DOHH2 (cell line): ENCODE measurements at regions not wholly inside any gene's neighbourhood (a gene's known extent, or its start where the extent isn't known, plus 50 kb on each side); places are given as distances from the start of the nearest gene placed in this dataset.

ENCODE experiments used
- H3F3A ChIP-seq: fragments of 200-600 bp; sonication (generic), shearing (Covaris generic); 2 replicates; pipeline ENCODE4 v1.6.0; 2016; ENCODE audit warnings: antibody characterized with exemption, mild to moderate bottlenecking; ENCODE audit not compliant: control insufficient read depth, insufficient read depth
- H3K27ac ChIP-seq: fragments of 200-600 bp; sonication (generic); 2 replicates; pipeline ENCODE4 v1.5.1; 2014; ENCODE audit warnings: low read depth, mild to moderate bottlenecking, low read length, moderate library complexity
- H3K27me3 ChIP-seq: fragments of 200-600 bp; sonication (generic); 2 replicates; pipeline ENCODE4 v1.6.1; 2014; ENCODE audit warnings: mild to moderate bottlenecking, low read length, mixed read lengths; ENCODE audit not compliant: control insufficient read depth
- H3K36me3 ChIP-seq: fragments of 200-600 bp; sonication (generic); 2 replicates; pipeline ENCODE4 v1.6.1; 2014; ENCODE audit warnings: mild to moderate bottlenecking, low read length, moderate library complexity, mixed read lengths; ENCODE audit not compliant: control insufficient read depth
- H3K4me1 ChIP-seq: fragments of 200-600 bp; sonication (generic); 2 replicates; pipeline ENCODE4 v1.6.1; 2014; ENCODE audit warnings: mild to moderate bottlenecking, low read length, mixed read lengths; ENCODE audit not compliant: control insufficient read depth
- H3K4me2 ChIP-seq: fragments of 200-600 bp; sonication (generic); 2 replicates; pipeline ENCODE4 v1.6.0; 2014; ENCODE audit warnings: mild to moderate bottlenecking, low read length, moderate library complexity
- H3K4me3 ChIP-seq: fragments of 200-600 bp; sonication (generic); 2 replicates; pipeline ENCODE4 v1.5.1; 2014; ENCODE audit warnings: mild to moderate bottlenecking, low read length, mixed read lengths
- H3K79me2 ChIP-seq: fragments of 200-600 bp; sonication (generic); 2 replicates; pipeline ENCODE4 v1.6.1; 2014; ENCODE audit warnings: mild to moderate bottlenecking, low read length, mixed read lengths; ENCODE audit not compliant: control insufficient read depth
- H3K9me2 ChIP-seq: fragments of 200-600 bp; sonication (generic); replicated peaks from 2 replicates; pipeline ENCODE4 v1.6.1; 2014; ENCODE audit warnings: mild to moderate bottlenecking, low read length, mixed read lengths; ENCODE audit not compliant: control insufficient read depth
- H3K9me3 ChIP-seq: fragments of 200-600 bp; sonication (generic); 2 replicates; pipeline ENCODE4 v1.6.1; 2014; ENCODE audit warnings: antibody characterized with exemption, low read length, mixed read lengths; ENCODE audit not compliant: control insufficient read depth, insufficient read depth
- H4K20me1 ChIP-seq: fragments of 200-600 bp; sonication (generic); 2 replicates; pipeline ENCODE4 v1.6.0; 2014; ENCODE audit warnings: low read depth, mild to moderate bottlenecking, antibody characterized with exemption, low read length, moderate library complexity; ENCODE audit not compliant: control insufficient read depth, insufficient read depth
- EZH2phosphoT487 ChIP-seq: fragments of 200-600 bp; sonication (generic); IDR thresholded peaks from 2 replicates; pipeline ENCODE4 v1.6.1; 2017; ENCODE audit warnings: borderline replicate concordance, mild to moderate bottlenecking, antibody characterized with exemption, low read length, moderate library complexity, mixed read lengths
- TF ChIP-seq, protein P1 (sequence below): fragments of 200-600 bp; sonication (generic); IDR thresholded peaks from one replicate; pipeline ENCODE4 v1.5.1; 2014; ENCODE audit warnings: antibody characterized with exemption, mild to moderate bottlenecking, low read depth, low read length; ENCODE audit not compliant: poor library complexity, severe bottlenecking

DNA sequence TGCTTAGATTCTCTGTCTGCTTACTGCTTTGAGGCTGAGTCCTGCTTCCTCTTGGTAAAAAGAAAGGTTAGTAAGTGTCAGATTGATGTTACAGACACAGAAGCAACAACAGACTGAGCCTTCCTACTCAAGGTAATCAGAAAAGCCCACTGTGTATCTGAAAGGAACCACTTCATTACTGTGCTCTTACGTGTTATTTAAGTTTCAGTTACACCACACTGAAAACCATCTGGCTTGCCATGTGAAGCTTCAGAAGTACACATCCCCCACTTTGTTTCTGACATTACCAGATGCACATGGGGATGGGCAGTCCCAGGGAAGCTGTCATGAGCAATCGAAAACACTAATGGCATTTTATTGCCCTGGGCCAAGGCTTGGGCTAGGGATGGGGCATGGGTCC is 1290.1 kb downstream of the AACS start:
- Histone ChIP-seq H3K9me2 (no peaks in the 10 kb centered on the region), H3K4me1 (no peaks in the 10 kb centered on the region), H3K79me2 (no peaks in the 10 kb centered on the region), H4K20me1 (no peaks in the 10 kb centered on the region), H3K4me3 (no peak overlapping the region), H3K27me3 (no peaks in the 10 kb centered on the region), H3K36me3 (no peaks in the 10 kb centered on the region), H3K9me3 (no peaks in the 10 kb centered on the region; the same call in 1 of the 2 replicates), H3K4me2 (no peak overlapping the region), H3K27ac (no peak overlapping the region), H3F3A (no peaks in the 10 kb centered on the region)
- TF ChIP-seq EZH2phosphoT487, result no peak
- TF ChIP-seq, protein P1, sequence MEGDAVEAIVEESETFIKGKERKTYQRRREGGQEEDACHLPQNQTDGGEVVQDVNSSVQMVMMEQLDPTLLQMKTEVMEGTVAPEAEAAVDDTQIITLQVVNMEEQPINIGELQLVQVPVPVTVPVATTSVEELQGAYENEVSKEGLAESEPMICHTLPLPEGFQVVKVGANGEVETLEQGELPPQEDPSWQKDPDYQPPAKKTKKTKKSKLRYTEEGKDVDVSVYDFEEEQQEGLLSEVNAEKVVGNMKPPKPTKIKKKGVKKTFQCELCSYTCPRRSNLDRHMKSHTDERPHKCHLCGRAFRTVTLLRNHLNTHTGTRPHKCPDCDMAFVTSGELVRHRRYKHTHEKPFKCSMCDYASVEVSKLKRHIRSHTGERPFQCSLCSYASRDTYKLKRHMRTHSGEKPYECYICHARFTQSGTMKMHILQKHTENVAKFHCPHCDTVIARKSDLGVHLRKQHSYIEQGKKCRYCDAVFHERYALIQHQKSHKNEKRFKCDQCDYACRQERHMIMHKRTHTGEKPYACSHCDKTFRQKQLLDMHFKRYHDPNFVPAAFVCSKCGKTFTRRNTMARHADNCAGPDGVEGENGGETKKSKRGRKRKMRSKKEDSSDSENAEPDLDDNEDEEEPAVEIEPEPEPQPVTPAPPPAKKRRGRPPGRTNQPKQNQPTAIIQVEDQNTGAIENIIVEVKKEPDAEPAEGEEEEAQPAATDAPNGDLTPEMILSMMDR, result no peak

GRCh38 chr12:126358806-126359205 is 1293.6 kb downstream of the AACS start:
- H3K9me2 ChIP-seq, result no peaks in the 10 kb centered on the region

GRCh38 chr12:126359216-126359615 is 1294.0 kb downstream of the AACS start:
- Histone ChIP-seq H3K27me3 (no peaks in the 10 kb centered on the region), H3K36me3 (no peaks in the 10 kb centered on the region), H3K79me2 (no peaks in the 10 kb centered on the region), H3F3A (no peaks in the 10 kb centered on the region), H3K9me2 (no peaks in the 10 kb centered on the region), H4K20me1 (no peaks in the 10 kb centered on the region), H3K4me3 (no peak overlapping the region), H3K27ac (no peak overlapping the region), H3K9me3 (no peaks in the 10 kb centered on the region), H3K4me1 (no peaks in the 10 kb centered on the region), H3K4me2 (no peak overlapping the region)
- no peak for TF ChIP-seq EZH2phosphoT487
- TF ChIP-seq, protein P1, result no peak

More at GRCh38 chr12:126358806-126359205, 1293.6 kb downstream of the AACS start:
- Histone ChIP-seq H3F3A (no peaks in the 10 kb centered on the region), H3K4me2 (no peak overlapping the region), H3K79me2 (no peaks in the 10 kb centered on the region), H3K27ac (no peak overlapping the region), H3K4me3 (no peak overlapping the region), H3K9me3 (no peaks in the 10 kb centered on the region), H3K4me1 (no peaks in the 10 kb centered on the region), H3K27me3 (no peaks in the 10 kb centered on the region), H4K20me1 (no peaks in the 10 kb centered on the region), H3K36me3 (no peaks in the 10 kb centered on the region)
- no peak for TF ChIP-seq EZH2phosphoT487
- TF ChIP-seq, protein P1, result no peak
